Urinary bladder (tissue), 3 donors: ENCODE measurements at regions not wholly inside any gene's neighbourhood (a gene's known extent, or its start where the extent isn't known, plus 50 kb on each side); places are given as distances from the start of the nearest gene placed in this dataset.

Experiments
- DNase-seq: peaks from one replicate; pipeline ENCODE4 v3.0.0-alpha.2; 2015; ENCODE audit errors: extremely low spot score
- H3K27ac ChIP-seq: one replicate; pipeline ENCODE4 v1.5.1; 2013; ENCODE audit warnings: low read depth, mild to moderate bottlenecking, moderate library complexity
- H3K36me3 ChIP-seq: one replicate; pipeline ENCODE4 v1.6.1; 2013; ENCODE audit warnings: mild to moderate bottlenecking, moderate library complexity; ENCODE audit not compliant: insufficient read depth
- H3K4me1 ChIP-seq: one replicate; pipeline ENCODE4 v1.6.1; 2013; ENCODE audit warnings: mild to moderate bottlenecking, moderate library complexity; ENCODE audit not compliant: insufficient read depth
- H3K4me3 ChIP-seq: one replicate; pipeline ENCODE4 v1.5.1; 2013; ENCODE audit warnings: low read depth, low read length
- WGBS: extraction: QIAGEN DNeasy Blood & Tissue Kit; methylation state at CpG from one replicate; pipeline ENCODE4 v1.1.7; 2013; 5-methylcytosine and 5-hydroxymethylcytosine counted together
- donor health status: healthy with polysubstance abuse.
- donor health status: healthy.

DNA sequence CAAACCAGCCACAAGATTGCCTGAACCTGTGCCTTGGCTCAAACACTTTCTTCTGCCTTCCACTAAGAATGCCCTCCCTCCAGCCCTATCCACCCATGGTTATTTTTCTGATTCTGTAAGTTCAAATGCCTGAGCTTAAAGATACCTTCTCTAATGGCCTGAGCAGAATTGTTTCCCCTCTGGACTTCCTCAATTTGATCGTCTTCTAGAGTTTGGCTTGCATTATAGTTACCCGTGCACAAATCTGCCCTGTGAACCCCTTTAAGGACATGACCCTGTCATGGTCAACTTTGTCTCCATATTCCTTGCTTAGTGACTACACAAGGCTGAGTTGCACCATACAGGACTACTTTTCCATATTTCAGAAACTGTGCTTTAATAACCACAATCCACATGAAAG lies 481.0 kb downstream of the FOXO1 start:
- WGBS: 83% methylated on average over 2 of the region's 2 CpGs

DNA sequence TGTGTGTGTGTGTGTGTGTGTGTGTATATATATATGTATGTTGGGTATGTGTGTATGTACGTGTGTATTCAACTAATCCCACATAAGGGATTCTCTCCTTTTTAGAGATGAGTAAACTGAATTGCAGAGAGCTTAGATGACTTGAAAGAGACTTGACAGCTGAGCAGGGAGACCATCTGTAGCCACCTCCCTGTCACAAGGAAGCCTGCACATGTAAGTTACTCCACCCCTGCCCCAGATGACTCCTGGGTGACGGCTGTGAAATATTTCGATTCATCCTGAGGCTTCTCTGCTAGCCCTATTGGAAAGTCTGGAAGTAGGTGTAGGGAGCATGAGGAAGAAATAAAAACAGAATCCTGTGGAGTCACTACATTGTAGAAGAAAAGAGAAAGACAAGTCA lies 480.4 kb downstream of the FOXO1 start:
- H3K36me3 ChIP-seq: no peaks in the 10 kb centered on the region
- H3K4me1 ChIP-seq: no peaks in the 10 kb centered on the region
- no peak overlapping the region for H3K27ac ChIP-seq
- WGBS: 74% methylated on average over 3 of the region's 3 CpGs
- H3K4me3 ChIP-seq: no peak overlapping the region
- no peak for DNase-seq

More for the DNA sequence above, 481.0 kb downstream of the FOXO1 start:
- Histone ChIP-seq H3K36me3 (no peaks in the 10 kb centered on the region), H3K4me3 (no peak overlapping the region), H3K4me1 (no peaks in the 10 kb centered on the region), H3K27ac (no peak overlapping the region)
- DNase-seq: no peak

- WGBS: 91% methylated on average over 9 of the region's 9 CpGs
- Histone ChIP-seq H3K36me3 (no peaks in the 10 kb centered on the region), H3K4me1 (no peaks in the 10 kb centered on the region), H3K4me3 (no peak overlapping the region), H3K27ac (no peak overlapping the region)
- DNase-seq: no peak
Observed at GRCh38 chr13:40186626-40187323, 479.7 kb downstream of the FOXO1 start.

GRCh38 chr13:40187324-40187795 lies 479.1 kb downstream of the FOXO1 start:
- Histone ChIP-seq H3K36me3 (no peaks in the 10 kb centered on the region), H3K27ac (no peak overlapping the region), H3K4me3 (no peak overlapping the region), H3K4me1 (no peaks in the 10 kb centered on the region)
- no peak for DNase-seq
- 89% methylated on average over 12 of the region's 12 CpGs for WGBS

- Histone ChIP-seq H3K36me3 (no peaks in the 10 kb centered on the region), H3K4me3 (no peak overlapping the region), H3K4me1 (no peaks in the 10 kb centered on the region), H3K27ac (no peak overlapping the region)
- 77% methylated on average over 27 of the region's 27 CpGs for WGBS
- no peak for DNase-seq
Observed at GRCh38 chr13:40187841-40188591, 478.4 kb downstream of the FOXO1 start.

DNA sequence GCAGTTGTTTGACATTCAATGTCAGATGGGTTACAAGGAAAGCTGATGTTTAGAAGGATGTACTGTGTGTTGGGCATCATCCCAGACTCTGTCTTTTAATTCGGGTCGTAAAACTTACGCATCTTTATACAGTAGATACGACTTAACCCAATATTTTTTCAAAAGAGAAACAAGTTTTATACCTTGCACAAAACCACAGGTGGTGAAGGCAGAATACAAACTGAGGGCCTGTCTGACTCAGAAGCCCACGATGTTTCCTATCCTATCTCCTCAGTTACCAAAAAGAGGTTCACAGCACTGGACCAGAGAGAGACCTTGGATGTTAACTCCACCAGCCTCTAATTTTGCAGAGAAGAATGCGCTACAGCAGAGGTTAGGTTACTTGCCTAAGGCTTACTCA lies 477.0 kb downstream of the FOXO1 start:
- H3K4me1 ChIP-seq: no peaks in the 10 kb centered on the region
- no peaks in the 10 kb centered on the region for H3K36me3 ChIP-seq
- DNase-seq: no peak
- H3K4me3 ChIP-seq: no peak overlapping the region
- H3K27ac ChIP-seq: no peak overlapping the region
- WGBS: 44% methylated on average over 6 of the region's 6 CpGs

- no peak overlapping the region for H3K4me3 ChIP-seq
- H3K4me1 ChIP-seq: no peaks in the 10 kb centered on the region
- H3K36me3 ChIP-seq: no peaks in the 10 kb centered on the region
- peak overlapping the region; percentile 66 for H3K27ac ChIP-seq
- 45% methylated on average over 6 of the region's 6 CpGs for WGBS
- no peak for DNase-seq
Observed at GRCh38 chr13:40189898-40190630, 476.4 kb downstream of the FOXO1 start.

GRCh38 chr13:40190641-40191100 lies 475.8 kb downstream of the FOXO1 start:
- peak; percentile 63 for DNase-seq
- Histone ChIP-seq H3K4me1 (no peaks in the 10 kb centered on the region), H3K36me3 (no peaks in the 10 kb centered on the region), H3K27ac (no peak overlapping the region), H3K4me3 (no peak overlapping the region)
- 16% methylated on average over 5 of the region's 5 CpGs for WGBS

- no peak overlapping the region for H3K4me3 ChIP-seq
- no peaks in the 10 kb centered on the region for H3K4me1 ChIP-seq
- DNase-seq: no peak
- 37% methylated on average over 7 of the region's 7 CpGs for WGBS
- H3K27ac ChIP-seq: no peak overlapping the region
- H3K36me3 ChIP-seq: no peaks in the 10 kb centered on the region
Observed at GRCh38 chr13:40191186-40191980, 475.1 kb downstream of the FOXO1 start.

- H3K27ac ChIP-seq: no peak overlapping the region
- no peak overlapping the region for H3K4me3 ChIP-seq
- no peaks in the 10 kb centered on the region for H3K4me1 ChIP-seq
- DNase-seq: no peak
- H3K36me3 ChIP-seq: no peaks in the 10 kb centered on the region
- 82% methylated on average over 5 of the region's 5 CpGs for WGBS
Observed at GRCh38 chr13:40192452-40192851, 474.0 kb downstream of the FOXO1 start.

GRCh38 chr13:40192858-40193257 lies 473.6 kb downstream of the FOXO1 start:
- Histone ChIP-seq H3K4me1 (no peaks in the 10 kb centered on the region), H3K4me3 (no peak overlapping the region), H3K27ac (no peak overlapping the region), H3K36me3 (no peaks in the 10 kb centered on the region)
- no peak for DNase-seq
- WGBS: 53% methylated on average over 7 of the region's 7 CpGs

- no peak for DNase-seq
- Histone ChIP-seq H3K27ac (no peak overlapping the region), H3K4me1 (no peaks in the 10 kb centered on the region), H3K4me3 (no peak overlapping the region), H3K36me3 (no peaks in the 10 kb centered on the region)
- 55% methylated on average over 18 of the region's 18 CpGs for WGBS
Observed at GRCh38 chr13:40193286-40194223, 472.9 kb downstream of the FOXO1 start.
